ENCODE measurements at regions not wholly inside any gene's neighbourhood (a gene's known extent, or its start where the extent isn't known, plus 50 kb on each side); places are given as distances from the start of the nearest gene placed in this dataset.

GRCh38 chr5:56698463-56699381 is 116.6 kb upstream of the MAP3K1 start:
- H3K27me3 ChIP-seq (ENCODE audit: insufficient read depth, low read depth) = no peaks in the 10 kb centered on the region
- H3K4me2 ChIP-seq = no peak overlapping the region
- no TSS peak for BruUV-seq (replicated peaks)
- TF ChIP-seq EZH2 (IDR thresholded peaks at IDR 0.05; ENCODE audit: low read depth) (no peak), CTCF (conservative IDR thresholded peaks at IDR 0.05) (no peak)
- no peak overlapping the region for H2AFZ ChIP-seq
- ChIA-PET CTCF (no interaction called here), POLR2A (ENCODE audit: unreplicated experiment) (interaction anchor here (1.0 kb wide), 1 partner anchor 116 kb away, joined by 7 read pairs; no protein-coding TSS in a partner anchor)
- H3K79me2 ChIP-seq (ENCODE audit: low read depth) = no peaks in the 10 kb centered on the region
- no peaks in the 10 kb centered on the region for H4K20me1 ChIP-seq (ENCODE audit: insufficient read depth)
- no peaks in the 10 kb centered on the region for H3K4me1 ChIP-seq (replicated peaks; ENCODE audit: insufficient read depth)
- H3K27ac ChIP-seq = no peak overlapping the region
- no peaks in the 10 kb centered on the region for H3F3A ChIP-seq (ENCODE audit: insufficient read depth, low read depth)
- H3K9me3 ChIP-seq (ENCODE audit: insufficient read depth, low read depth) = no peaks in the 10 kb centered on the region
- H3K36me3 ChIP-seq (ENCODE audit: low read depth) = no peaks in the 10 kb centered on the region
- no peaks in the 10 kb centered on the region for H3K9me2 ChIP-seq (ENCODE audit: insufficient read depth)
- no peak overlapping the region for H3K4me3 ChIP-seq
- intact Hi-C loops (cut with micrococcal nuclease; ENCODE audit: unreplicated experiment) = no loop called here
- no peak for DNase-seq

- Histone ChIP-seq H3K4me3 (no peak overlapping the region), H3K79me2 (ENCODE audit: low read depth) (no peaks in the 10 kb centered on the region), H3K9me2 (ENCODE audit: insufficient read depth) (no peaks in the 10 kb centered on the region), H3K4me1 (replicated peaks; ENCODE audit: insufficient read depth) (no peaks in the 10 kb centered on the region), H3K9me3 (ENCODE audit: insufficient read depth, low read depth) (no peaks in the 10 kb centered on the region), H3F3A (ENCODE audit: insufficient read depth, low read depth) (no peaks in the 10 kb centered on the region), H3K27me3 (ENCODE audit: insufficient read depth, low read depth) (no peaks in the 10 kb centered on the region), H3K27ac (no peak overlapping the region), H3K36me3 (ENCODE audit: low read depth) (no peaks in the 10 kb centered on the region), H2AFZ (no peak overlapping the region), H3K4me2 (no peak overlapping the region), H4K20me1 (ENCODE audit: insufficient read depth) (no peaks in the 10 kb centered on the region)
- ChIA-PET POLR2A (ENCODE audit: unreplicated experiment) (no interaction called here), CTCF (no interaction called here)
- no peak for DNase-seq
- TF ChIP-seq CTCF (conservative IDR thresholded peaks at IDR 0.05) (no peak), EZH2 (IDR thresholded peaks at IDR 0.05; ENCODE audit: low read depth) (no peak)
- no TSS peak for BruUV-seq (replicated peaks)
- intact Hi-C loops (cut with micrococcal nuclease; ENCODE audit: unreplicated experiment) = no loop called here
These were observed 118.4 kb upstream of the MAP3K1 start for GRCh38 chr5:56696900-56697299.

GRCh38 chr5:56693220-56693579 is 122.1 kb upstream of the MAP3K1 start:
- Histone ChIP-seq H3F3A (ENCODE audit: insufficient read depth, low read depth) (no peaks in the 10 kb centered on the region), H3K79me2 (ENCODE audit: low read depth) (no peaks in the 10 kb centered on the region), H3K9me3 (ENCODE audit: insufficient read depth, low read depth) (no peaks in the 10 kb centered on the region), H3K9me2 (ENCODE audit: insufficient read depth) (no peaks in the 10 kb centered on the region), H3K27me3 (ENCODE audit: insufficient read depth, low read depth) (no peaks in the 10 kb centered on the region), H3K27ac (no peak overlapping the region), H2AFZ (no peak overlapping the region), H4K20me1 (ENCODE audit: insufficient read depth) (no peaks in the 10 kb centered on the region), H3K36me3 (ENCODE audit: low read depth) (no peaks in the 10 kb centered on the region), H3K4me3 (no peak overlapping the region), H3K4me1 (replicated peaks; ENCODE audit: insufficient read depth) (no peaks in the 10 kb centered on the region), H3K4me2 (no peak overlapping the region)
- intact Hi-C loops (cut with micrococcal nuclease; ENCODE audit: unreplicated experiment) = no loop called here
- DNase-seq = no peak
- ChIA-PET POLR2A (ENCODE audit: unreplicated experiment) (no interaction called here), CTCF (no interaction called here)
- TF ChIP-seq EZH2 (IDR thresholded peaks at IDR 0.05; ENCODE audit: low read depth) = no peak
- no TSS peak for BruUV-seq (replicated peaks)

Data from PC-9 (cell line).